GM23338 (cell line): ENCODE measurements at regions not wholly inside any gene's neighbourhood (a gene's known extent, or its start where the extent isn't known, plus 50 kb on each side); places are given as distances from the start of the nearest gene placed in this dataset.

Experiments
- CTCF ChIP-seq, 2 experiments: fragments of 200-600 bp in 1 of 2; sonication (generic) in 1 of 2; conservative IDR thresholded peaks; 2 replicates each; pipeline versions ENCODE4 v1.5.1 to v1.6.1; 2016 to 2017; ENCODE audit warnings: antibody characterized with exemption in 2 of 2, low read depth in 2 of 2, mild to moderate bottlenecking in 2 of 2, moderate library complexity in 1 of 2
- EZH2 ChIP-seq: fragments of 200-600 bp; sonication (generic); IDR thresholded peaks from one replicate; pipeline ENCODE4 v1.8.0; 2017; ENCODE audit warnings: antibody characterized with exemption, mild to moderate bottlenecking, low read depth; ENCODE audit not compliant: unreplicated experiment
- EZH2phosphoT487 ChIP-seq: fragments of 200-600 bp; sonication (generic); IDR thresholded peaks from one replicate; pipeline ENCODE4 v1.8.1; 2018; ENCODE audit warnings: antibody characterized with exemption; ENCODE audit not compliant: unreplicated experiment
- JUNB ChIP-seq: IDR thresholded peaks from one replicate; pipeline ENCODE4 v1.6.1; 2016; ENCODE audit warnings: antibody characterized with exemption; ENCODE audit not compliant: unreplicated experiment
- POLR2AphosphoS5 ChIP-seq: IDR thresholded peaks from 2 replicates; pipeline ENCODE4 v1.6.1; 2016; ENCODE audit warnings: antibody characterized with exemption, low read depth
- REST ChIP-seq: IDR thresholded peaks from one replicate; pipeline ENCODE4 v1.6.1; 2018; ENCODE audit warnings: antibody characterized with exemption; ENCODE audit not compliant: unreplicated experiment
- ZNF114 ChIP-seq: fragments of 250-450 bp; sonication (Bioruptor Pico); IDR thresholded peaks from 2 replicates; pipeline ENCODE4 v1.5.0; 2020; ENCODE audit warnings: mild to moderate bottlenecking, moderate library complexity
- ZNF331 ChIP-seq: fragments of 250-450 bp; sonication (Bioruptor Pico); IDR thresholded peaks from 2 replicates; pipeline ENCODE4 v1.5.0; 2020; ENCODE audit warnings: low read depth, mild to moderate bottlenecking, moderate library complexity

GRCh38 chr2:140057928-140058327 is 1277.7 kb upstream of the NXPH2 start:
- no peak for TF ChIP-seq CTCF (conservative IDR thresholded peaks at IDR 0.05; ENCODE audit: low read depth in 2 of 2)
- no peak for TF ChIP-seq POLR2AphosphoS5
- TF ChIP-seq EZH2: no peak
- TF ChIP-seq JUNB: no peak
- TF ChIP-seq EZH2phosphoT487: no peak
- no peak for TF ChIP-seq ZNF114 (CRISPR knock-in tag)
- no peak for TF ChIP-seq ZNF331 (CRISPR knock-in tag)
- no peak for TF ChIP-seq REST
